ENCODE measurements at regions not wholly inside any gene's neighbourhood (a gene's known extent, or its start where the extent isn't known, plus 50 kb on each side); places are given as distances from the start of the nearest gene placed in this dataset.
"Not testable (repeated sequence)": the region's sequence is repeated elsewhere in the genome, so short reads cannot be mapped to it uniquely, and the experiment has no call there.

DNA sequence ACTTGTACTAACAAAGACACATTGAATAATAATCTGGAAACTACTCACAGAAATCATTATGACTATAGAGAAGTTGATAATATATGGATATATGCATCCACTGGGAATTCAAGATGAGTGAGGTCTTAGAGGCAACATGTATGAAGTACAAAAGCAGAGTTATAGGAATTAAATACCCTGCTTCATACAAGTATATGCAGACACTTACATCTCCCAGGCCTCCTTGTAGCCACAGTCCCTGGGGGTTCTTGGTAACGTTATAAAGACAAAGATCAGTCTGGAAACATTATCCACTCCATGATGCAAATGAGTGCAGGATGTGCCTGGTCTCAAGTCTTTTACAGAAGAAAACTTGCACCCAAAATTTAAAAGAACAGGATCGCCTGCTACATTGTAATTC, 92.4 kb upstream of the ANXA1 start:
- no peaks in the 10 kb centered on the region for H3K9me3 ChIP-seq (ENCODE audit: control insufficient read depth in 1 of 2, low read length in 2 of 2)
- H3K9ac ChIP-seq (ENCODE audit: low read depth in 1 of 2, low read length in 2 of 2): no peak overlapping the region
- H3K4me1 ChIP-seq (ENCODE audit: control insufficient read depth in 1 of 2, insufficient read depth in 2 of 2, low read length in 2 of 2): no peaks in the 10 kb centered on the region
- no peak overlapping the region for H3K4me3 ChIP-seq (ENCODE audit: low read depth in 1 of 2, low read length in 2 of 2)
- no peaks in the 10 kb centered on the region for H3K36me3 ChIP-seq (ENCODE audit: control insufficient read depth in 1 of 2, insufficient read depth in 2 of 2, low read length in 2 of 2)
- no peaks in the 10 kb centered on the region for H3K27me3 ChIP-seq (ENCODE audit: control insufficient read depth in 1 of 2, insufficient read depth in 2 of 2, low read length in 2 of 2)
- H3K27ac ChIP-seq (ENCODE audit: low read depth, low read length): no peak overlapping the region

- Histone ChIP-seq H3K4me3 (ENCODE audit: low read depth in 1 of 2, low read length in 2 of 2) (no peak overlapping the region), H3K9ac (ENCODE audit: low read depth in 1 of 2, low read length in 2 of 2) (no peak overlapping the region), H3K36me3 (ENCODE audit: control insufficient read depth in 1 of 2, insufficient read depth in 2 of 2, low read length in 2 of 2) (no peaks in the 10 kb centered on the region), H3K9me3 (ENCODE audit: control insufficient read depth in 1 of 2, low read length in 2 of 2) (no peaks in the 10 kb centered on the region), H3K27ac (ENCODE audit: low read depth, low read length) (no peak overlapping the region), H3K4me1 (ENCODE audit: control insufficient read depth in 1 of 2, insufficient read depth in 2 of 2, low read length in 2 of 2) (no peaks in the 10 kb centered on the region), H3K27me3 (ENCODE audit: control insufficient read depth in 1 of 2, insufficient read depth in 2 of 2, low read length in 2 of 2) (no peaks in the 10 kb centered on the region)
These were observed 95.4 kb upstream of the ANXA1 start for GRCh38 chr9:73056245-73056644.

- Histone ChIP-seq H3K4me1 (ENCODE audit: control insufficient read depth in 1 of 2, insufficient read depth in 2 of 2, low read length in 2 of 2) (no peaks in the 10 kb centered on the region), H3K9me3 (ENCODE audit: control insufficient read depth in 1 of 2, low read length in 2 of 2) (no peaks in the 10 kb centered on the region), H3K27me3 (ENCODE audit: control insufficient read depth in 1 of 2, insufficient read depth in 2 of 2, low read length in 2 of 2) (no peaks in the 10 kb centered on the region), H3K4me3 (ENCODE audit: low read depth in 1 of 2, low read length in 2 of 2) (no peak overlapping the region), H3K36me3 (ENCODE audit: control insufficient read depth in 1 of 2, insufficient read depth in 2 of 2, low read length in 2 of 2) (no peaks in the 10 kb centered on the region), H3K9ac (ENCODE audit: low read depth in 1 of 2, low read length in 2 of 2) (no peak overlapping the region), H3K27ac (ENCODE audit: low read depth, low read length) (no peak overlapping the region)
These were observed 97.6 kb upstream of the ANXA1 start for GRCh38 chr9:73054091-73054490.

GRCh38 chr9:73053543-73053942, 98.1 kb upstream of the ANXA1 start:
- H3K4me1 ChIP-seq (ENCODE audit: control insufficient read depth in 1 of 2, insufficient read depth in 2 of 2, low read length in 2 of 2): no peaks in the 10 kb centered on the region
- H3K9me3 ChIP-seq (ENCODE audit: control insufficient read depth in 1 of 2, low read length in 2 of 2): no peaks in the 10 kb centered on the region
- no peak overlapping the region for H3K4me3 ChIP-seq (ENCODE audit: low read depth in 1 of 2, low read length in 2 of 2)
- no peak overlapping the region for H3K9ac ChIP-seq (ENCODE audit: low read depth in 1 of 2, low read length in 2 of 2)
- H3K36me3 ChIP-seq (ENCODE audit: control insufficient read depth in 1 of 2, insufficient read depth in 2 of 2, low read length in 2 of 2): no peaks in the 10 kb centered on the region
- H3K27ac ChIP-seq (ENCODE audit: low read depth, low read length): no peak overlapping the region
- H3K27me3 ChIP-seq (ENCODE audit: control insufficient read depth in 1 of 2, insufficient read depth in 2 of 2, low read length in 2 of 2): no peaks in the 10 kb centered on the region

- Histone ChIP-seq H3K9me3 (ENCODE audit: control insufficient read depth in 1 of 2, low read length in 2 of 2) (no peaks in the 10 kb centered on the region), H3K9ac (ENCODE audit: low read depth in 1 of 2, low read length in 2 of 2) (no peak overlapping the region), H3K36me3 (ENCODE audit: control insufficient read depth in 1 of 2, insufficient read depth in 2 of 2, low read length in 2 of 2) (no peaks in the 10 kb centered on the region), H3K4me1 (ENCODE audit: control insufficient read depth in 1 of 2, insufficient read depth in 2 of 2, low read length in 2 of 2) (no peaks in the 10 kb centered on the region), H3K27me3 (ENCODE audit: control insufficient read depth in 1 of 2, insufficient read depth in 2 of 2, low read length in 2 of 2) (no peaks in the 10 kb centered on the region), H3K4me3 (ENCODE audit: low read depth in 1 of 2, low read length in 2 of 2) (no peak overlapping the region), H3K27ac (ENCODE audit: low read depth, low read length) (no peak overlapping the region)
These were observed 98.2 kb upstream of the ALDH1A1 start for GRCh38 chr9:73050887-73051550.

DNA sequence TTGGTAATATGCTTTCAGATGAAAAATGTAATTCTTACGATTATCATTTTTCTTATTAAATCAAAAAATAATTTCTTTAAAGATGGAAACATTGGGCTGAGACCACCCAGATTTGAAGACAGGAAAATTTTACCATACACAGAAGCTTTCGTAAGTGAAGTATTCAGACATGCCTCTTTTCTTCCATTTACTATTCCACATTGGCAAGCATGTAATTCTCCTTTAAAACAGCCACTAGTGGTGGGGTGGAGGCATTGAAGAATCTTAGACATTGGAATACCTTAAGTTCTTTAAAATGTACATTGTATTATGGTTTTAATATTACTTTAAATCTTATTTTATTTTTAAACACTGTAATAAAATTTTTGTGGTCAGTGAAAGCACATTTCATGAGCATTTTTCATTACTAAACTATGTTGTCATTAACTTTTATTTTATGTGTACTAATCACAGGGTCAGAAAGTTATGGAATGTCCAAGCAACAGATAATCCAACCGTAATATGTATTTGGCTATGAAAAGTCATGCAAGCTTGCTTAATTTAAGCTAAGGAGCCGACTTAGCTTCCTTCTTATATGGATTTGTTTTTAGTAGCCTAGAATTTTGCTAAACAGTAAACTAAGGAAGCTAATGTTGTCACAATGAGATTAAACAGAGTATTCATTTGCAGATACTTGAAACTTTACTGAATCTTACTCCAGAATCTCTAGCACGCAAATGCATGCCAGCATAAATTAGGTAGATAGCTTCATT, 97.4 kb upstream of the ALDH1A1 start:
- Histone ChIP-seq H3K36me3 (ENCODE audit: control insufficient read depth in 1 of 2, insufficient read depth in 2 of 2, low read length in 2 of 2) (no peaks in the 10 kb centered on the region), H3K4me1 (ENCODE audit: control insufficient read depth in 1 of 2, insufficient read depth in 2 of 2, low read length in 2 of 2) (peaks cover 0 to 5% of the 10 kb centered on the region in 2 donors), H3K4me3 (ENCODE audit: low read depth in 1 of 2, low read length in 2 of 2) (no peak overlapping the region), H3K9ac (ENCODE audit: low read depth in 1 of 2, low read length in 2 of 2) (no peak overlapping the region), H3K27me3 (ENCODE audit: control insufficient read depth in 1 of 2, insufficient read depth in 2 of 2, low read length in 2 of 2) (no peaks in the 10 kb centered on the region), H3K9me3 (ENCODE audit: control insufficient read depth in 1 of 2, low read length in 2 of 2) (no peaks in the 10 kb centered on the region), H3K27ac (ENCODE audit: low read depth, low read length) (no peak overlapping the region)

- Histone ChIP-seq H3K4me3 (ENCODE audit: low read depth in 1 of 2, low read length in 2 of 2) (no peak overlapping the region), H3K27ac (ENCODE audit: low read depth, low read length) (no peak overlapping the region), H3K27me3 (ENCODE audit: control insufficient read depth in 1 of 2, insufficient read depth in 2 of 2, low read length in 2 of 2) (no peaks in the 10 kb centered on the region), H3K36me3 (ENCODE audit: control insufficient read depth in 1 of 2, insufficient read depth in 2 of 2, low read length in 2 of 2) (no peaks in the 10 kb centered on the region), H3K9ac (ENCODE audit: low read depth in 1 of 2, low read length in 2 of 2) (no peak overlapping the region), H3K4me1 (ENCODE audit: control insufficient read depth in 1 of 2, insufficient read depth in 2 of 2, low read length in 2 of 2) (peaks cover 0 to 7% of the 10 kb centered on the region in 2 donors), H3K9me3 (ENCODE audit: control insufficient read depth in 1 of 2, low read length in 2 of 2) (no peaks in the 10 kb centered on the region)
These were observed 96.4 kb upstream of the ALDH1A1 start for GRCh38 chr9:73049280-73049679.

- H3K27ac ChIP-seq (ENCODE audit: low read depth, low read length): no peak overlapping the region
- no peak overlapping the region for H3K4me3 ChIP-seq (ENCODE audit: low read depth in 1 of 2, low read length in 2 of 2)
- H3K9me3 ChIP-seq (ENCODE audit: control insufficient read depth in 1 of 2, low read length in 2 of 2): no peaks in the 10 kb centered on the region
- H3K4me1 ChIP-seq (ENCODE audit: control insufficient read depth in 1 of 2, insufficient read depth in 2 of 2, low read length in 2 of 2): peaks cover 0 to 7% of the 10 kb centered on the region in 2 donors
- H3K27me3 ChIP-seq (ENCODE audit: control insufficient read depth in 1 of 2, insufficient read depth in 2 of 2, low read length in 2 of 2): no peaks in the 10 kb centered on the region
- H3K36me3 ChIP-seq (ENCODE audit: control insufficient read depth in 1 of 2, insufficient read depth in 2 of 2, low read length in 2 of 2): no peaks in the 10 kb centered on the region
- no peak overlapping the region for H3K9ac ChIP-seq (ENCODE audit: low read depth in 1 of 2, low read length in 2 of 2)
These were observed 93.9 kb upstream of the ALDH1A1 start for GRCh38 chr9:73046769-73047168.

- H3K9ac ChIP-seq (ENCODE audit: low read depth in 1 of 2, low read length in 2 of 2); H3K27ac ChIP-seq (ENCODE audit: low read depth, low read length); H3K36me3 ChIP-seq (ENCODE audit: control insufficient read depth in 1 of 2, insufficient read depth in 2 of 2, low read length in 2 of 2); H3K4me1 ChIP-seq (ENCODE audit: control insufficient read depth in 1 of 2, insufficient read depth in 2 of 2, low read length in 2 of 2); H3K27me3 ChIP-seq (ENCODE audit: control insufficient read depth in 1 of 2, insufficient read depth in 2 of 2, low read length in 2 of 2); H3K9me3 ChIP-seq (ENCODE audit: control insufficient read depth in 1 of 2, low read length in 2 of 2); H3K4me3 ChIP-seq (ENCODE audit: low read depth in 1 of 2, low read length in 2 of 2): not testable (repeated sequence)
These were observed 91.9 kb upstream of the ALDH1A1 start for GRCh38 chr9:73044776-73045175.

DNA sequence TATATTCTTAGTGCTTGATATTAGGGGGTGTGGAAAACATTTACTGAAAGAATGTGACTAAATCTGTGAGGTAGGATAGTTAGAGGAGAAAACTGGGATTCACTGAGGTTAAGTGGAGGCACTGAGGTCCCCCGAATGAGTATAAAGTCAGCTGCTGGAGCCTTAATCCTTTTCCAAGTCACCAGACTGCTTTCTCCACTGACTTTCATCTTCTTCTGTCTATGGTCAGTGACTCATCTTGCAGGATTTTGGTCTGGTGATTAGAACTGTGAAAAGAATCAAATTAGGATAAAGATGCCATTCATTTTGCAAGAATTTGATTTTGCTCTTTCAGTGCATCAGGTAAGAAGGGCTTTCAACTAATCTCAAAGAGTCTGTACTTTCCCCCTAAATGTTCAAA, 89.3 kb upstream of the ALDH1A1 start:
- Histone ChIP-seq H3K36me3 (ENCODE audit: control insufficient read depth in 1 of 2, insufficient read depth in 2 of 2, low read length in 2 of 2) (no peaks in the 10 kb centered on the region), H3K4me1 (ENCODE audit: control insufficient read depth in 1 of 2, insufficient read depth in 2 of 2, low read length in 2 of 2) (peaks cover 0 to 12% of the 10 kb centered on the region in 2 donors), H3K27me3 (ENCODE audit: control insufficient read depth in 1 of 2, insufficient read depth in 2 of 2, low read length in 2 of 2) (no peaks in the 10 kb centered on the region), H3K9ac (ENCODE audit: low read depth in 1 of 2, low read length in 2 of 2) (no peak overlapping the region), H3K27ac (ENCODE audit: low read depth, low read length) (no peak overlapping the region), H3K4me3 (ENCODE audit: low read depth in 1 of 2, low read length in 2 of 2) (no peak overlapping the region), H3K9me3 (ENCODE audit: control insufficient read depth in 1 of 2, low read length in 2 of 2) (no peaks in the 10 kb centered on the region)

All from duodenal mucosa (tissue), 2 donors.